Endothelial cell of umbilical vein (primary cell): ENCODE measurements at regions not wholly inside any gene's neighbourhood (a gene's known extent, or its start where the extent isn't known, plus 50 kb on each side); places are given as distances from the start of the nearest gene placed in this dataset.

Experiments used
- BruUV-seq: library from RNA; stranded (reverse); fragments of 400-500 nt; replicated peaks from 2 replicates; lab custom pipeline; 2021; lab: Mats Ljungman, UMichigan
- CTCF ChIA-PET: fragments of 300-600, 350-600 bp; sonication (Branson Sonifier 250); formaldehyde crosslinking; loops from one replicate; lab custom pipeline; 2021; ENCODE audit warnings: antibody characterized with exemption, inconsistent platforms; lab: Charles Lee
- POLR2A ChIA-PET: fragments of 300-600, 350-600 bp; sonication (Branson Sonifier 250); formaldehyde crosslinking; loops from one replicate; lab custom pipeline; 2021; ENCODE audit warnings: antibody characterized with exemption, inconsistent platforms; lab: Charles Lee
- DNase-seq: peaks from one replicate; pipeline ENCODE4 v3.0.0-alpha.2; 2011; ENCODE audit warnings: low read depth, low spot score
- FAIRE-seq: peaks from 2 replicates; lab custom pipeline; 2011; peaks lifted over from hg19 to GRCh38; lab: Jason Lieb, UNC
- H2AFZ ChIP-seq: 2 replicates; pipeline ENCODE4 v1.6.0; 2012; ENCODE audit warnings: low read depth, low read length, control low read depth, inconsistent platforms
- H3K27ac ChIP-seq: 2 replicates; pipeline ENCODE4 v1.5.1; 2011; ENCODE audit warnings: low read depth, mild to moderate bottlenecking, control low read depth, low read length, moderate library complexity; ENCODE audit not compliant: insufficient read depth
- H3K27me3 ChIP-seq, 2 experiments: 2 replicates each; pipeline versions ENCODE4 v1.6.0 to v1.6.1; 2011; ENCODE audit warnings: low read length in 2 of 2, mixed read lengths in 1 of 2; ENCODE audit not compliant: control insufficient read depth in 2 of 2, insufficient read depth in 2 of 2
- H3K36me3 ChIP-seq, 2 experiments: 2 replicates in 1 of 2; 3 replicates in 1 of 2; pipeline ENCODE4 v1.5.1; 2011; ENCODE audit warnings: low read length in 2 of 2, mild to moderate bottlenecking in 1 of 2, moderate library complexity in 1 of 2; ENCODE audit not compliant: control insufficient read depth in 2 of 2, insufficient read depth in 2 of 2; ENCODE audit errors: extremely low read depth in 1 of 2
- H3K4me1 ChIP-seq: 3 replicates; pipeline ENCODE4 v1.5.1; 2011; ENCODE audit warnings: mild to moderate bottlenecking, low read length; ENCODE audit not compliant: control insufficient read depth, insufficient read depth; ENCODE audit errors: extremely low read depth
- H3K4me2 ChIP-seq: 2 replicates; pipeline ENCODE4 v1.6.1; 2011; ENCODE audit warnings: low read length, control low read depth, mixed read lengths; ENCODE audit not compliant: insufficient read depth
- H3K4me3 ChIP-seq, 3 experiments: fragments of 200-600 bp in 1 of 3; sonication (generic), shearing (Covaris generic) in 1 of 3; replicated peaks in 1 of 3; 2 replicates each; pipeline ENCODE4 v1.5.1; 2011 to 2016; ENCODE audit warnings: control low read depth in 3 of 3, low read length in 3 of 3, mild to moderate bottlenecking in 2 of 3, inconsistent platforms in 1 of 3, low read depth in 1 of 3, moderate library complexity in 1 of 3; ENCODE audit not compliant: insufficient read depth in 1 of 3
- H3K79me2 ChIP-seq: 2 replicates; pipeline ENCODE4 v1.6.0; 2012; ENCODE audit warnings: low read length, inconsistent platforms; ENCODE audit not compliant: control insufficient read depth, insufficient read depth
- H3K9ac ChIP-seq: replicated peaks from 2 replicates; pipeline ENCODE3; 2011; ENCODE audit warnings: low read length, control low read depth; ENCODE audit not compliant: insufficient read depth; ENCODE audit errors: extremely low read depth
- H3K9me1 ChIP-seq: replicated peaks from 3 replicates; pipeline ENCODE4 v1.6.0; 2011; ENCODE audit warnings: mild to moderate bottlenecking, low read length; ENCODE audit not compliant: control insufficient read depth, insufficient read depth; ENCODE audit errors: extremely low read depth
- H3K9me3 ChIP-seq: replicated peaks from 2 replicates; pipeline ENCODE4 v1.5.1; 2012; ENCODE audit warnings: low read length, inconsistent platforms; ENCODE audit not compliant: control insufficient read depth, insufficient read depth
- H4K20me1 ChIP-seq: replicated peaks from 2 replicates; pipeline ENCODE3; 2011; ENCODE audit warnings: mild to moderate bottlenecking, low read length; ENCODE audit not compliant: control insufficient read depth, insufficient read depth; ENCODE audit errors: extremely low read depth
- EZH2 ChIP-seq: IDR thresholded peaks from 2 replicates; pipeline ENCODE4 v1.6.1; 2012; ENCODE audit warnings: borderline replicate concordance, low read depth, mild to moderate bottlenecking, moderate library complexity, low read length, inconsistent platforms; ENCODE audit not compliant: severe bottlenecking
- FOS ChIP-seq: IDR thresholded peaks from 2 replicates; pipeline ENCODE4 v1.6.1; 2011; ENCODE audit warnings: mild to moderate bottlenecking, low read length, moderate library complexity, borderline replicate concordance; ENCODE audit not compliant: insufficient read depth
- GATA2 ChIP-seq: IDR thresholded peaks from 2 replicates; pipeline ENCODE4 v1.7.0; 2011; ENCODE audit warnings: low read depth, mild to moderate bottlenecking, moderate library complexity, mixed read lengths, low read length; ENCODE audit not compliant: insufficient read length, insufficient read depth
- JUN ChIP-seq: IDR thresholded peaks from 2 replicates; pipeline ENCODE4 v1.6.1; 2011; ENCODE audit warnings: borderline replicate concordance, low read depth; ENCODE audit not compliant: insufficient read length, insufficient read depth
- MYC ChIP-seq: IDR thresholded peaks from one replicate; pipeline ENCODE4 v1.6.1; 2011; ENCODE audit warnings: mild to moderate bottlenecking, low read depth, low read length
- POLR2A ChIP-seq: IDR thresholded peaks from 2 replicates; pipeline ENCODE4 v1.6.1; 2012; ENCODE audit warnings: low read depth, mild to moderate bottlenecking, control low read depth, low read length
- POLR2AphosphoS5 ChIP-seq: IDR thresholded peaks from 2 replicates; pipeline ENCODE4 v1.6.1; 2012; ENCODE audit warnings: low read depth, mild to moderate bottlenecking, control low read depth, low read length, moderate library complexity; ENCODE audit not compliant: insufficient read depth
- dilution Hi-C: fragments of 300-500 bp; cut with MboI; formaldehyde crosslinking; loops from one replicate; pipeline ENCODE4 v1.15.0; 2019; ENCODE audit warnings: low sequenced_read_pairs; ENCODE audit not compliant: extremely low pct_ligation_motif_present
- intact Hi-C: fragments of 100-400 bp; cut with micrococcal nuclease; formaldehyde crosslinking; loops from one replicate; pipeline ENCODE4 v1.10.0; 2022
- TF ChIP-seq, protein P1 (sequence below), 2 donors: IDR thresholded peaks; 1 replicate in 1 of 2; 2 replicates in 1 of 2; pipeline ENCODE4 v1.5.1; 2011; ENCODE audit warnings: low read length in 2 of 2, mild to moderate bottlenecking in 2 of 2, moderate library complexity in 2 of 2, control low read depth in 1 of 2, inconsistent platforms in 1 of 2, low read depth in 1 of 2; ENCODE audit not compliant: insufficient read depth in 1 of 2; ENCODE audit errors: extremely low read depth in 1 of 2
- TF ChIP-seq, protein P2 (sequence below): IDR thresholded peaks from 2 replicates; pipeline ENCODE4 v1.6.1; 2011; ENCODE audit not compliant: insufficient read depth, insufficient read length

DNA sequence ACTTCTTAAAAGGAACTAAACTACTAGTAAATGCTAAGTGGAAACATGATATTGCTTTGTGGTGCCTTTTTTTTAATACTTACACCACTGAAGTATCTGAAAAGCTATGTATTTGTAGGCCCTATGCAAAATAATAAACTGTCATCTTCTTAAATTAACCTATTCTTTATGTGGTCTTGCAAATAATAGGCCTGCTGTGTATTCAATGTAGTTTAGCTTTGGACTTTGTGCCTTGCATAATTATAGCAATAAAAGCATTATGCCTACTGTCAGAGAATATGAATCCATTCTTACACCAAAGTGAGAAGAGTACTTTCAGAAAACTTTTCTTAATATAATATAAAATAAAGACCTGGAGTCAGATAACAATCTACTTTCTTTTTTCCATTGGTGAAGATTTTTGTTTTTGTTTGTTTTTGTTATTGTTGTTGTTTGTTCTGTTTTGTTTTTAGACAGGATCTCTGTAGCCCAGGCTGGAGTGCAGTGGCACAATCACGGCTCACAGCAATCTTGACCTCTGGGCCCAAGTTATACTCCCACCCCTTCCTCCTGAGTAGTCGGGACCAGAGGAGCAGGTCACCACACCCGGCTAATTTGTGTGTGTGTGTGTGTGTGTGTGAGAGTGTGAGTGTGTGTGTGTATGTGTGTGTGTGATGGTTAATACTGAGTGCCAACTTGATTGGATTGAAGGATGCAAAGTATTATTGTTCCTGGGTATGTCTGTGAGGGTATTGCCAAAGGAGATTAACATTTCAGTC is 213.8 kb downstream of the SLC6A15 start:
- Histone ChIP-seq H3K27ac (no peak overlapping the region), H3K4me3 (no peak overlapping the region), H3K9me3 (no peaks in the 10 kb centered on the region), H3K9ac (no peak overlapping the region), H3K4me2 (no peak overlapping the region), H3K4me1 (no peaks in the 10 kb centered on the region), H3K79me2 (no peaks in the 10 kb centered on the region), H4K20me1 (no peaks in the 10 kb centered on the region), H3K9me1 (no peaks in the 10 kb centered on the region), H3K27me3 (no peaks in the 10 kb centered on the region), H2AFZ (no peak overlapping the region), H3K36me3 (no peaks in the 10 kb centered on the region)
- intact Hi-C loops = no loop called here
- TF ChIP-seq EZH2 (no peak), MYC (no peak), GATA2 (no peak), POLR2AphosphoS5 (no peak), FOS (no peak), JUN (no peak), POLR2A (no peak)
- TF ChIP-seq, protein P1, sequence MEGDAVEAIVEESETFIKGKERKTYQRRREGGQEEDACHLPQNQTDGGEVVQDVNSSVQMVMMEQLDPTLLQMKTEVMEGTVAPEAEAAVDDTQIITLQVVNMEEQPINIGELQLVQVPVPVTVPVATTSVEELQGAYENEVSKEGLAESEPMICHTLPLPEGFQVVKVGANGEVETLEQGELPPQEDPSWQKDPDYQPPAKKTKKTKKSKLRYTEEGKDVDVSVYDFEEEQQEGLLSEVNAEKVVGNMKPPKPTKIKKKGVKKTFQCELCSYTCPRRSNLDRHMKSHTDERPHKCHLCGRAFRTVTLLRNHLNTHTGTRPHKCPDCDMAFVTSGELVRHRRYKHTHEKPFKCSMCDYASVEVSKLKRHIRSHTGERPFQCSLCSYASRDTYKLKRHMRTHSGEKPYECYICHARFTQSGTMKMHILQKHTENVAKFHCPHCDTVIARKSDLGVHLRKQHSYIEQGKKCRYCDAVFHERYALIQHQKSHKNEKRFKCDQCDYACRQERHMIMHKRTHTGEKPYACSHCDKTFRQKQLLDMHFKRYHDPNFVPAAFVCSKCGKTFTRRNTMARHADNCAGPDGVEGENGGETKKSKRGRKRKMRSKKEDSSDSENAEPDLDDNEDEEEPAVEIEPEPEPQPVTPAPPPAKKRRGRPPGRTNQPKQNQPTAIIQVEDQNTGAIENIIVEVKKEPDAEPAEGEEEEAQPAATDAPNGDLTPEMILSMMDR (IDR thresholded peaks at IDR 0.05; ENCODE audit: extremely low read depth in 1 of 2, insufficient read depth in 1 of 2, low read depth in 1 of 2, low read length in 2 of 2) = no peak
- TF ChIP-seq, protein P2, sequence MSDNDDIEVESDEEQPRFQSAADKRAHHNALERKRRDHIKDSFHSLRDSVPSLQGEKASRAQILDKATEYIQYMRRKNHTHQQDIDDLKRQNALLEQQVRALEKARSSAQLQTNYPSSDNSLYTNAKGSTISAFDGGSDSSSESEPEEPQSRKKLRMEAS = no peak
- dilution Hi-C loops = no loop called here
- FAIRE-seq (no peak), DNase-seq (no peak)
- no TSS peak for BruUV-seq
- CTCF ChIA-PET = no interaction called here
- POLR2A ChIA-PET = no interaction called here
